HG03097 (cell line): ENCODE measurements at regions not wholly inside any gene's neighbourhood (a gene's known extent, or its start where the extent isn't known, plus 50 kb on each side); places are given as distances from the start of the nearest gene placed in this dataset.
"Not testable (repeated sequence)": the region's sequence is repeated elsewhere in the genome, so short reads cannot be mapped to it uniquely, and the experiment has no call there.

ENCODE experiments used
- ATAC-seq: cut with Tn5 transposase; IDR thresholded peaks from one replicate; pipeline ENCODE4 v1.9.1; 2021; ENCODE audit not compliant: unreplicated experiment, low FRiP score

GRCh38 chr4:100042235-100042634, 92.2 kb upstream of the H2AZ1 start:
- no peak for ATAC-seq

DNA sequence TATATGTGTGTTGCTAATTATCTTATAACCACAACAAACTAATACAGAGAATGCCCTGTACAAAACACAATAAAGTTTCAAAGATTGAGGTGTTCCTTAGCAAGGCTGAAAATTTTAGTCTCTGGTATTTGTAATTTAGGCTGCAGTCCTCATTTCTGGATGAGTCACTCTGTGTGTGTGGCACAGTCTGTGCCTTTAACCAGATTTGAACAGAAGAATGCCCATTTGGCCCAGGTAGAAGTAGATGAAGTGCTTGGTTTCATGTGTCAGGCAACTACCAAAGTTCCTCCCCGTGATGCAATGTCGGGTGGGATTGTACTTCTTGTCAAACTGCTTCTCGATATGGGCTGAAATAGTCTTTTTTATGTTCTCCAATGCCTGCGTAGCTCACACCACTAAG, 91.6 kb upstream of the H2AZ1 start:
- no peak for ATAC-seq

GRCh38 chr4:100034023-100034664, 84.1 kb upstream of the H2AZ1 start:
- no peak for ATAC-seq

GRCh38 chr4:100026066-100026465, 76.0 kb upstream of the H2AZ1 start:
- no peak for ATAC-seq

- no peak for ATAC-seq
Observed at GRCh38 chr4:100023800-100024199, 73.7 kb upstream of the H2AZ1 start.

GRCh38 chr4:100022792-100023222, 72.7 kb upstream of the H2AZ1 start:
- no peak for ATAC-seq

DNA sequence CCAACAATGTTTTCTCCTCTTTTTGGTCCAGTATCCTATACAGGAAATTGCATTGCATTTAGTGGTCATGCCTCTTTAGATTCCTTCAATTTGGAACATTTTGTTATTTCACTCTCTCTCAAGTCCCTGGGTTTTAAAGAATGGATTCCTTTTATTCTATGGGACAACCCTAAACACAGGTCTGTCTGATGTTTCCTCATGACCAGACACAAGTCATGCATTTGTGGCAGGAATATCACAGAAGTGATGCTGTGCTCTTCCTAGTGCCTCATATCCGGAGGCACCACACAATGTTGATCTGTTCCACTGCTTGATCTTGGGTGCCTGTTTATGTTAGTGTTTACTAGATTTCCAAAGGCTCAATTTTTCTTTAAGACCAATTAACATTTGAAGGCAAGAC, 69.7 kb upstream of the H2AZ1 start:
- ATAC-seq = no peak

DNA sequence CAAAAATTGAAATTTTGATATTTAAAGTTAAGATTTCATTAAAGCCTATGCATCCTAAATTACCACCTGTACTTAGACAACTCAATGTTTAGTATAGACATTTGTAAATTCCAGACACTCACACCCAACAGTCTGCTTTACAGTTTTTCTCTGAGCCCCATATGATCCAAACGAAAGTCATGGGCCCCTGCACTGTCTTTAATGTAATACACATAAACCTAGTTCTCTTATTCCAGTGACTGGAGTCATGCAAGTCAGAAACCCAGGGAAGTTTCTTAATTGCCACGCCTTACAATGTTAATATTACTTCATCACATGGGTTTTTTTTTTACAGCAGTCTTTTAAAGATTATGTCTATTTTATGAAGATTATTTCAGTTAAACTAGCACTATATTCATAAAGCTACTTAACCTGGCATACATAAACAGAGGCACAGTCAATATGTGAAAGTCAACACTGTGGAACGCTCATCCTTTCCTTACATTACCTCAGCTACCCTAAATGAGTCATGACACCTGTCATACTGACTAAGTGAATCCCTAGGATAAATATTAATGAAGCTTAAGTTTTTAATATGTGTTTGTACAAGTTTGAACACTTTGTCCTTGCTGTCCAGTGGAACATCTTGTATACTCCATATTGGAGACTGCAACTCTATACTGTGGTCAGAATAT, 67.7 kb upstream of the H2AZ1 start:
- ATAC-seq = peak; percentile 67

DNA sequence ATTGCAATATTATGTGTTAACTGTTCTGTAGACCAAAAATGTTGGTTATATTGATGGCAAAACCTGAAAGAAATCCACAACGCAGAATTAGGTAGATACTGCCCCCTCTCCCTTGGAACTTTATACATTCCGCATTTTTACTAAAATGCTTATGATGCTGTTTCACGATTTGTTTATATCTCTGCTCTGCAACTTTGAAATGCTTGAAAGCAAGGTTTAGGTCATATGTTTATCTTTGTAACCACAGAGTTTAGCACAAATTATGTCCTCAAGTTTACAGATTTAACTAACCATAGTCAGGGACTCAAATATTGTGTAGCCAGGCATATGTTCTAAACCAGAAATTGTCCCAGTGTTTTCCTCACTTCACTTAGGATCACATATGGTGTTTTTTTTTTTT, 66.1 kb upstream of the H2AZ1 start:
- ATAC-seq = no peak

- no peak for ATAC-seq
Observed at GRCh38 chr4:100014616-100015015, 64.5 kb upstream of the H2AZ1 start.

DNA sequence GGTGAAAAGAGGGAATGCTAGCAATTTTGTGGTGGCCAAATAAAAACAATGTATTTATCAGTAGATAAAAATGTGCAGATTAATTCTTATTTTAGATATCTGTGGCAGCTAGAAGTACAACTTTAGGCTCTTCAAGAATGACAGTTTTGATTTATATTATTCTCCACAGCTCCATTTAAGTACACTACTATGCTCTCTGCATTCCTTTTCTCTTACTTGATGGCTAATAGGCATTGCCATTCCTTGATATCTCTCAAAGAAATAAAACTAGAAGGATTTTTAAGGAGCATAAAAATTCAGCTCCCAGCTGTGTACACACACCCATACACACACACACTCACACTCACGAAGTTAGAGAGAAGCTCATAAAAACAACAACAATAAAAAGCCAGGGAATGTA, 59.4 kb upstream of the H2AZ1 start:
- ATAC-seq = no peak

- ATAC-seq = no peak
Observed at GRCh38 chr4:100008048-100008447, 58.0 kb upstream of the H2AZ1 start.

- not testable (repeated sequence) for ATAC-seq
Observed at GRCh38 chr4:100006161-100006560, 56.1 kb upstream of the H2AZ1 start.
